ENCODE measurements at regions not wholly inside any gene's neighbourhood (a gene's known extent, or its start where the extent isn't known, plus 50 kb on each side); places are given as distances from the start of the nearest gene placed in this dataset.
"Not testable (repeated sequence)": the region's sequence is repeated elsewhere in the genome, so short reads cannot be mapped to it uniquely, and the experiment has no call there.

- DNase-seq (ENCODE audit: low spot score), result no peak
These were observed 534.6 kb upstream of the PTBP2 start for GRCh38 chr1:96187020-96187419.

GRCh38 chr1:96191165-96191564 is 530.4 kb upstream of the PTBP2 start:
- DNase-seq (ENCODE audit: low spot score), result no peak

- DNase-seq (ENCODE audit: low spot score), result no peak
These were observed 515.1 kb upstream of the PTBP2 start for GRCh38 chr1:96206451-96206850.

GRCh38 chr1:96207936-96208335 is 513.6 kb upstream of the PTBP2 start:
- DNase-seq (ENCODE audit: low spot score), result no peak

GRCh38 chr1:96208428-96208827 is 513.2 kb upstream of the PTBP2 start:
- DNase-seq (ENCODE audit: low spot score), result no peak

- no peak for DNase-seq (ENCODE audit: low spot score)
These were observed 511.5 kb upstream of the PTBP2 start for GRCh38 chr1:96210054-96210453.

- DNase-seq (ENCODE audit: low spot score), result no peak
These were observed 510.4 kb upstream of the PTBP2 start for GRCh38 chr1:96211202-96211601.

GRCh38 chr1:96214982-96215381 is 506.6 kb upstream of the PTBP2 start:
- DNase-seq (ENCODE audit: low spot score), result no peak

- DNase-seq (ENCODE audit: low spot score), result peak; percentile 20
These were observed 500.9 kb upstream of the PTBP2 start for GRCh38 chr1:96220651-96221050.

GRCh38 chr1:96222701-96223100 is 498.9 kb upstream of the PTBP2 start:
- no peak for DNase-seq (ENCODE audit: low spot score)

- DNase-seq (ENCODE audit: low spot score), result not testable (repeated sequence)
These were observed 497.4 kb upstream of the PTBP2 start for GRCh38 chr1:96224229-96224628.

- DNase-seq (ENCODE audit: low spot score), result no peak
These were observed 488.2 kb upstream of the PTBP2 start for GRCh38 chr1:96233422-96233821.

GRCh38 chr1:96234299-96234698 is 487.3 kb upstream of the PTBP2 start:
- peak; percentile 28 for DNase-seq (ENCODE audit: low spot score)

GRCh38 chr1:96236156-96236739 is 485.3 kb upstream of the PTBP2 start:
- peak; percentile 12 for DNase-seq (ENCODE audit: low spot score)

GRCh38 chr1:96238426-96238825 is 483.2 kb upstream of the PTBP2 start:
- no peak for DNase-seq (ENCODE audit: low spot score)

- no peak for DNase-seq (ENCODE audit: low spot score)
These were observed 481.1 kb upstream of the PTBP2 start for GRCh38 chr1:96240438-96240837.

- no peak for DNase-seq (ENCODE audit: low spot score)
These were observed 468.1 kb upstream of the PTBP2 start for GRCh38 chr1:96253246-96254035.

- DNase-seq (ENCODE audit: low spot score), result no peak
These were observed 465.3 kb upstream of the PTBP2 start for GRCh38 chr1:96256130-96256790.

GRCh38 chr1:96259399-96259798 is 462.2 kb upstream of the PTBP2 start:
- DNase-seq (ENCODE audit: low spot score), result no peak

- DNase-seq (ENCODE audit: low spot score), result no peak
These were observed 440.1 kb upstream of the PTBP2 start for GRCh38 chr1:96281491-96281890.

- no peak for DNase-seq (ENCODE audit: low spot score)
These were observed 431.6 kb upstream of the PTBP2 start for GRCh38 chr1:96290033-96290432.

- no peak for DNase-seq (ENCODE audit: low spot score)
These were observed 430.8 kb upstream of the PTBP2 start for GRCh38 chr1:96290801-96291200.

- DNase-seq (ENCODE audit: low spot score), result no peak
These were observed 430.1 kb upstream of the PTBP2 start for GRCh38 chr1:96291468-96291867.
